DOHH2 (cell line): ENCODE measurements at regions not wholly inside any gene's neighbourhood (a gene's known extent, or its start where the extent isn't known, plus 50 kb on each side); places are given as distances from the start of the nearest gene placed in this dataset.

Experiments used
- H3F3A ChIP-seq: fragments of 200-600 bp; sonication (generic), shearing (Covaris generic); 2 replicates; pipeline ENCODE4 v1.6.0; 2016; ENCODE audit warnings: antibody characterized with exemption, mild to moderate bottlenecking; ENCODE audit not compliant: control insufficient read depth, insufficient read depth
- H3K27ac ChIP-seq: fragments of 200-600 bp; sonication (generic); 2 replicates; pipeline ENCODE4 v1.5.1; 2014; ENCODE audit warnings: low read depth, mild to moderate bottlenecking, low read length, moderate library complexity
- H3K27me3 ChIP-seq: fragments of 200-600 bp; sonication (generic); 2 replicates; pipeline ENCODE4 v1.6.1; 2014; ENCODE audit warnings: mild to moderate bottlenecking, low read length, mixed read lengths; ENCODE audit not compliant: control insufficient read depth
- H3K36me3 ChIP-seq: fragments of 200-600 bp; sonication (generic); 2 replicates; pipeline ENCODE4 v1.6.1; 2014; ENCODE audit warnings: mild to moderate bottlenecking, low read length, moderate library complexity, mixed read lengths; ENCODE audit not compliant: control insufficient read depth
- H3K4me1 ChIP-seq: fragments of 200-600 bp; sonication (generic); 2 replicates; pipeline ENCODE4 v1.6.1; 2014; ENCODE audit warnings: mild to moderate bottlenecking, low read length, mixed read lengths; ENCODE audit not compliant: control insufficient read depth
- H3K4me2 ChIP-seq: fragments of 200-600 bp; sonication (generic); 2 replicates; pipeline ENCODE4 v1.6.0; 2014; ENCODE audit warnings: mild to moderate bottlenecking, low read length, moderate library complexity
- H3K4me3 ChIP-seq: fragments of 200-600 bp; sonication (generic); 2 replicates; pipeline ENCODE4 v1.5.1; 2014; ENCODE audit warnings: mild to moderate bottlenecking, low read length, mixed read lengths
- H3K79me2 ChIP-seq: fragments of 200-600 bp; sonication (generic); 2 replicates; pipeline ENCODE4 v1.6.1; 2014; ENCODE audit warnings: mild to moderate bottlenecking, low read length, mixed read lengths; ENCODE audit not compliant: control insufficient read depth
- H3K9me2 ChIP-seq: fragments of 200-600 bp; sonication (generic); replicated peaks from 2 replicates; pipeline ENCODE4 v1.6.1; 2014; ENCODE audit warnings: mild to moderate bottlenecking, low read length, mixed read lengths; ENCODE audit not compliant: control insufficient read depth
- H3K9me3 ChIP-seq: fragments of 200-600 bp; sonication (generic); 2 replicates; pipeline ENCODE4 v1.6.1; 2014; ENCODE audit warnings: antibody characterized with exemption, low read length, mixed read lengths; ENCODE audit not compliant: control insufficient read depth, insufficient read depth
- H4K20me1 ChIP-seq: fragments of 200-600 bp; sonication (generic); 2 replicates; pipeline ENCODE4 v1.6.0; 2014; ENCODE audit warnings: low read depth, mild to moderate bottlenecking, antibody characterized with exemption, low read length, moderate library complexity; ENCODE audit not compliant: control insufficient read depth, insufficient read depth
- EZH2phosphoT487 ChIP-seq: fragments of 200-600 bp; sonication (generic); IDR thresholded peaks from 2 replicates; pipeline ENCODE4 v1.6.1; 2017; ENCODE audit warnings: borderline replicate concordance, mild to moderate bottlenecking, antibody characterized with exemption, low read length, moderate library complexity, mixed read lengths
- TF ChIP-seq, protein P1 (sequence below): fragments of 200-600 bp; sonication (generic); IDR thresholded peaks from one replicate; pipeline ENCODE4 v1.5.1; 2014; ENCODE audit warnings: antibody characterized with exemption, mild to moderate bottlenecking, low read depth, low read length; ENCODE audit not compliant: poor library complexity, severe bottlenecking

DNA sequence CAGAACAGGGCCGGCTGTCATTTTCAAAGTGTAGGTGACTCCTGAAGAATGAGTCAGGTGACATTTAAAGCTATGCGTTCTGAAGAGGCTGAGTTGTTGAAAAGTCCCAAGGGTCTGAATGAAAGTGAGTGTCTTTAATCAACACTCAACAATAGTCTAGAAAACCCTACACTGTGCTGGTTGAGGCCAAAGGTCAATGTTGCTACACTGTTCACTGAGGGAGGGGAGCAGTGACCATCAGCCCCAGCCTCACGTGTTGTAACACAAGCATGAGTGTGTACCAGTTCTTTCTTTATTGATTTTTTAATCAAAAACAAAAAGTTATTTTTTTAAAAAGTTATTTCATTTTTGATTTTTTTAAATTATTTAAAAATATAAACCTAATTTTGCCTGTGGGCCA is 418.8 kb upstream of the LRFN5 start:
- no peak for TF ChIP-seq EZH2phosphoT487
- TF ChIP-seq, protein P1, sequence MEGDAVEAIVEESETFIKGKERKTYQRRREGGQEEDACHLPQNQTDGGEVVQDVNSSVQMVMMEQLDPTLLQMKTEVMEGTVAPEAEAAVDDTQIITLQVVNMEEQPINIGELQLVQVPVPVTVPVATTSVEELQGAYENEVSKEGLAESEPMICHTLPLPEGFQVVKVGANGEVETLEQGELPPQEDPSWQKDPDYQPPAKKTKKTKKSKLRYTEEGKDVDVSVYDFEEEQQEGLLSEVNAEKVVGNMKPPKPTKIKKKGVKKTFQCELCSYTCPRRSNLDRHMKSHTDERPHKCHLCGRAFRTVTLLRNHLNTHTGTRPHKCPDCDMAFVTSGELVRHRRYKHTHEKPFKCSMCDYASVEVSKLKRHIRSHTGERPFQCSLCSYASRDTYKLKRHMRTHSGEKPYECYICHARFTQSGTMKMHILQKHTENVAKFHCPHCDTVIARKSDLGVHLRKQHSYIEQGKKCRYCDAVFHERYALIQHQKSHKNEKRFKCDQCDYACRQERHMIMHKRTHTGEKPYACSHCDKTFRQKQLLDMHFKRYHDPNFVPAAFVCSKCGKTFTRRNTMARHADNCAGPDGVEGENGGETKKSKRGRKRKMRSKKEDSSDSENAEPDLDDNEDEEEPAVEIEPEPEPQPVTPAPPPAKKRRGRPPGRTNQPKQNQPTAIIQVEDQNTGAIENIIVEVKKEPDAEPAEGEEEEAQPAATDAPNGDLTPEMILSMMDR: no peak

DNA sequence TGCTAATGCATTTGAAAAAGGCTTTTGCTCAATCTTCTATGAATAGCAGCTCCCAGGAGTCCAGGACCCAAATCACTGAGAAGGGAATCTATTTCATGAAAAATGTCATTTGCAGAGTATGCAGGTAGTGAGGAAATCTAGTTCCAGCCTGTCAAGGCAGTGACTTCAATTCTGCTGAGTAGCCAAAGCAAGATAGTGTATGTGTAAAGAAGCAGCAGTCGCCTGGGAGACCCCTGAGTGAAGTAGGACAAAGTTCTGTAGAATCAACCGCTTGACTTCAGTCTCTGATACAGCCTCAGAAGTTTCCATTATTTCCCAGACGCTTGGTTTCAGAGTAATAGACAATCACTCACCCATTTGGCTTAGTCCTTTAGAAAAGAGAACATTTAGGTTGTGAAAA is 435.6 kb upstream of the LRFN5 start:
- Histone ChIP-seq H3K36me3 (no peaks in the 10 kb centered on the region), H4K20me1 (no peaks in the 10 kb centered on the region), H3K27me3 (no peaks in the 10 kb centered on the region), H3K4me2 (no peak overlapping the region), H3K4me1 (no peaks in the 10 kb centered on the region), H3K79me2 (no peaks in the 10 kb centered on the region), H3F3A (no peaks in the 10 kb centered on the region), H3K4me3 (no peak overlapping the region), H3K27ac (no peak overlapping the region), H3K9me3 (no peaks in the 10 kb centered on the region), H3K9me2 (no peaks in the 10 kb centered on the region)
- TF ChIP-seq EZH2phosphoT487: no peak
- TF ChIP-seq, protein P1: no peak

More for the DNA sequence above, 418.8 kb upstream of the LRFN5 start:
- no peaks in the 10 kb centered on the region for H4K20me1 ChIP-seq
- H3K27ac ChIP-seq: no peak overlapping the region
- no peak overlapping the region for H3K4me3 ChIP-seq
- H3K4me1 ChIP-seq: no peaks in the 10 kb centered on the region
- H3K9me3 ChIP-seq: no peaks in the 10 kb centered on the region
- H3K4me2 ChIP-seq: no peak overlapping the region
- no peaks in the 10 kb centered on the region for H3K79me2 ChIP-seq
- H3F3A ChIP-seq: no peaks in the 10 kb centered on the region
- H3K36me3 ChIP-seq: no peaks in the 10 kb centered on the region
- H3K9me2 ChIP-seq: no peaks in the 10 kb centered on the region
- H3K27me3 ChIP-seq: no peaks in the 10 kb centered on the region

DNA sequence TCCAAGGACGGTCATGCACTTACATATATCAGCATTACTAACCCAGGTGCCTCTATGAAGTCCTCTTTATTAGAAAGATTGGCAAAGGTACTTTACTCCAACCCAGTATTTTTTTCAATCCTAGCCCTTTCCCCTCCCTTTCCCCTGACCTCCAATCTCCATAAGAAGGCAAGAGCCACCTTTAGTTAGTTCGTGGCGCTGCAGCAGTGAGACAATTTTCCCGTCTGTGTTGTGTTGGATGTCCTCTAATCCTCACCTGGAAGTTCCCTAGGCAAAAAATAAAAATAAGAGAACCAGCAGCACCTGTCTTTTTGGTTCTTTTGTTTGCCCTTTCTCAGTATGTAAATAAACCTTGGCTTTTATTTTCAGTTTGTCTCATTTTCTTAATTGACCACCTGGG is 439.6 kb upstream of the LRFN5 start:
- no peaks in the 10 kb centered on the region for H3K79me2 ChIP-seq
- no peaks in the 10 kb centered on the region for H3K36me3 ChIP-seq
- H3K9me2 ChIP-seq: no peaks in the 10 kb centered on the region
- no peak overlapping the region for H3K4me3 ChIP-seq
- H3K27ac ChIP-seq: no peak overlapping the region
- H3K9me3 ChIP-seq: no peaks in the 10 kb centered on the region
- no peak overlapping the region for H3K4me2 ChIP-seq
- H3K27me3 ChIP-seq: no peaks in the 10 kb centered on the region
- H3K4me1 ChIP-seq: no peaks in the 10 kb centered on the region
- TF ChIP-seq, protein P1: no peak
- TF ChIP-seq EZH2phosphoT487: no peak
- no peaks in the 10 kb centered on the region for H4K20me1 ChIP-seq
- no peaks in the 10 kb centered on the region for H3F3A ChIP-seq
